Suppressor macrophage (primary cell): ENCODE measurements at regions not wholly inside any gene's neighbourhood (a gene's known extent, or its start where the extent isn't known, plus 50 kb on each side); places are given as distances from the start of the nearest gene placed in this dataset.

Source experiments
- DNase-seq, 4 experiments: peaks; one replicate each; pipeline ENCODE4 v3.0.0-alpha.2; 2020 to 2022

GRCh38 chr18:73283032-73283431, 415.2 kb upstream of the NETO1 start:
- no peak for DNase-seq

- DNase-seq: no peak
These were observed 411.7 kb upstream of the NETO1 start for GRCh38 chr18:73279498-73279897.

GRCh38 chr18:73274812-73275621, 407.2 kb upstream of the NETO1 start:
- DNase-seq: no peak

GRCh38 chr18:73270920-73271634, 403.3 kb upstream of the NETO1 start:
- no peak for DNase-seq

GRCh38 chr18:73264562-73264921, 396.8 kb upstream of the NETO1 start:
- no peak for DNase-seq

GRCh38 chr18:73261923-73262322, 394.1 kb upstream of the NETO1 start:
- DNase-seq: no peak

- no peak for DNase-seq
These were observed 393.5 kb upstream of the NETO1 start for GRCh38 chr18:73261243-73261642.

- DNase-seq: no peak
These were observed 390.7 kb upstream of the NETO1 start for GRCh38 chr18:73258375-73259087.

GRCh38 chr18:73254564-73254963, 386.8 kb upstream of the NETO1 start:
- DNase-seq: no peak

GRCh38 chr18:73249030-73249429, 381.2 kb upstream of the NETO1 start:
- no peak for DNase-seq

GRCh38 chr18:73246763-73247162, 379.0 kb upstream of the NETO1 start:
- no peak for DNase-seq

GRCh38 chr18:73245345-73245744, 377.6 kb upstream of the NETO1 start:
- no peak for DNase-seq

- no peak for DNase-seq
These were observed 376.6 kb upstream of the NETO1 start for GRCh38 chr18:73244401-73244800.

GRCh38 chr18:73240899-73241298, 373.1 kb upstream of the NETO1 start:
- DNase-seq: no peak

- DNase-seq: no peak
These were observed 368.1 kb upstream of the NETO1 start for GRCh38 chr18:73235921-73236320.

- no peak for DNase-seq
These were observed 367.7 kb upstream of the NETO1 start for GRCh38 chr18:73235491-73235890.

GRCh38 chr18:73232933-73233332, 365.1 kb upstream of the NETO1 start:
- no peak for DNase-seq

- DNase-seq: no peak
These were observed 352.9 kb upstream of the NETO1 start for GRCh38 chr18:73220663-73221062.

GRCh38 chr18:73218293-73218692, 350.5 kb upstream of the NETO1 start:
- no peak for DNase-seq

- DNase-seq: no peak
These were observed 347.2 kb upstream of the NETO1 start for GRCh38 chr18:73214970-73215369.

- no peak for DNase-seq
These were observed 344.7 kb upstream of the NETO1 start for GRCh38 chr18:73212442-73212841.

GRCh38 chr18:73201940-73202339, 334.2 kb upstream of the NETO1 start:
- no peak for DNase-seq

- DNase-seq: no peak
These were observed 331.4 kb upstream of the NETO1 start for GRCh38 chr18:73199151-73199550.

GRCh38 chr18:73189718-73190117, 321.9 kb upstream of the NETO1 start:
- DNase-seq: no peak
